ENCODE measurements at regions not wholly inside any gene's neighbourhood (a gene's known extent, or its start where the extent isn't known, plus 50 kb on each side); places are given as distances from the start of the nearest gene placed in this dataset.
"Not testable (repeated sequence)": the region's sequence is repeated elsewhere in the genome, so short reads cannot be mapped to it uniquely, and the experiment has no call there.

DNA sequence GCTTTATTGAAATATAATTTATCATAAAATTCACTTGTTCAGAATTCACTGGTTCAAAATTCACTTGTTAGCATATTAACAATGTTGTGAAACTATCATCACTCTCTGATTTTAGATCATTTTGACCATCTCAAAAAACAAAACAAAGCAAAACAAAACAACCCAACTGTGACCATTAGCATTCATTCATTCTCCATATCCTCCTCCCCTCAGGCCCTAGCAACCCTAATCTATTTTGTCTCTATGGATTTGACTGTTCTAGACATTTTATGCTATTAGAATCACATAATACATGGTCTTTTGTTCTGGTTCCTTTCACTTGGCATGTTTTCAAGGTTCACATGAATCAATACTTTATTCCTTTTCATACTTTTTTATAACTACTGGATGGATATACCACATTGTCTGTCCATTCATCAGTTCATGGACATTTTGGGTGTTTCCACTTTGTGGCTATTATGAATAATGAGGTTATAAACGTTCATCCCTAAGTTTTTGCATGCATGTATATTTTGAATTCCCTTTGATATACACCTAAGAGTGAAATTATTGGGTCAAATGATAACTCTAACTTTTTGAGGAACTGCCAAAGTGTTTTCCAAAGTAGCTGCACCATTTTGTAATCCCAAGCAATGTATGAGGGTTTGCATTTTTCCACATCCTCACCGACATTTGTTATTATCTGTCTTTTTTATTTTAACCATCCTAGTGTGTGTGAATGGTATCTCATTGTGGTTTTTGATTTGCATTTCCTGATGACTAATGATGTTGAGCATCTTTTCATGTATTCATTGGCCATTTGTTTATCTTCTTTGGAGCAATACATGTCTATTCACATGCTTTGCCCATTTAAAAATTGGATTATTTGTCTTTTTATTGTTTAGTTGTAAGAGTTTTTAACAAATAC, 304.1 kb downstream of the SH3GL2 start:
- no peaks in the 10 kb centered on the region for H3K9me3 ChIP-seq
- H3K27me3 ChIP-seq, result no peaks in the 10 kb centered on the region
- intact Hi-C loops (cut with DNase I; ENCODE audit: low total_unique reads) (no loop called here), in situ Hi-C loops (cut with MboI; ENCODE audit: low sequenced_read_pairs in 4 of 4) (loop anchor here in 1 of 4 donors (25.0 kb wide), 1 partner anchor 104 kb away; no protein-coding TSS in a partner anchor)
- no peak for TF ChIP-seq POLR2A (IDR thresholded peaks at IDR 0.05)
- TF ChIP-seq, protein P1, sequence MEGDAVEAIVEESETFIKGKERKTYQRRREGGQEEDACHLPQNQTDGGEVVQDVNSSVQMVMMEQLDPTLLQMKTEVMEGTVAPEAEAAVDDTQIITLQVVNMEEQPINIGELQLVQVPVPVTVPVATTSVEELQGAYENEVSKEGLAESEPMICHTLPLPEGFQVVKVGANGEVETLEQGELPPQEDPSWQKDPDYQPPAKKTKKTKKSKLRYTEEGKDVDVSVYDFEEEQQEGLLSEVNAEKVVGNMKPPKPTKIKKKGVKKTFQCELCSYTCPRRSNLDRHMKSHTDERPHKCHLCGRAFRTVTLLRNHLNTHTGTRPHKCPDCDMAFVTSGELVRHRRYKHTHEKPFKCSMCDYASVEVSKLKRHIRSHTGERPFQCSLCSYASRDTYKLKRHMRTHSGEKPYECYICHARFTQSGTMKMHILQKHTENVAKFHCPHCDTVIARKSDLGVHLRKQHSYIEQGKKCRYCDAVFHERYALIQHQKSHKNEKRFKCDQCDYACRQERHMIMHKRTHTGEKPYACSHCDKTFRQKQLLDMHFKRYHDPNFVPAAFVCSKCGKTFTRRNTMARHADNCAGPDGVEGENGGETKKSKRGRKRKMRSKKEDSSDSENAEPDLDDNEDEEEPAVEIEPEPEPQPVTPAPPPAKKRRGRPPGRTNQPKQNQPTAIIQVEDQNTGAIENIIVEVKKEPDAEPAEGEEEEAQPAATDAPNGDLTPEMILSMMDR (IDR thresholded peaks at IDR 0.05 in 4 of 5, conservative IDR thresholded peaks at IDR 0.05 in 1 of 5), result no peak
- no peak overlapping the region for H3K27ac ChIP-seq
- ATAC-seq, result no peak
- no peaks in the 10 kb centered on the region for H3K36me3 ChIP-seq
- H3K4me1 ChIP-seq, result no peaks in the 10 kb centered on the region
- no peak overlapping the region for H3K4me3 ChIP-seq
- no peak for DNase-seq

DNA sequence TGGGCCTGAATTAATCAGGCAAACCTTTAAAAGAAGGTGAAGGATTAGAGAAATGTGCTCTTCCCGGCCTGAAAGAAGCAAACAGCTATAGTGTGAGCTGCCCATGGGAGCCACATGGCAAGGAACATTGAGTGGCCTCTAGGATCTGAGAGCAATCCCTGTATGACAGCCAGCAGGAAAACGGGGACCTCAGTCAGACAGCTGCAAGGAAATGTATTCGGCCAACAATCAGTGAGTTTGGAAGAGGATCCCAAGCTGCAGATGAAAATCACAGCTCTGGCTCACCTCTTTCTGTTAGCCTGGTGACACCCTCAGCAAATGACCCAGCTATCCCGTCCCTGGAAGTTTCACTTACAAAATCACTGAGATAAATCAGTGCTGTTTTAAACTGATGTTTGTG, 309.2 kb downstream of the SH3GL2 start:
- TF ChIP-seq, protein P1 (IDR thresholded peaks at IDR 0.05 in 4 of 5, conservative IDR thresholded peaks at IDR 0.05 in 1 of 5), result no peak
- no peak for TF ChIP-seq POLR2A (IDR thresholded peaks at IDR 0.05)
- no peaks in the 10 kb centered on the region for H3K36me3 ChIP-seq
- no peak overlapping the region for H3K27ac ChIP-seq
- intact Hi-C loops (cut with DNase I; ENCODE audit: low total_unique reads), result no loop called here
- H3K4me3 ChIP-seq, result no peak overlapping the region
- in situ Hi-C loops (cut with MboI; ENCODE audit: low sequenced_read_pairs in 4 of 4), result loop anchor here in 1 of 4 donors (25.0 kb wide), 1 partner anchor 99 kb away; no protein-coding TSS in a partner anchor
- DNase-seq (no peak), ATAC-seq (no peak)
- no peaks in the 10 kb centered on the region for H3K27me3 ChIP-seq
- no peaks in the 10 kb centered on the region for H3K9me3 ChIP-seq
- H3K4me1 ChIP-seq, result no peaks in the 10 kb centered on the region

DNA sequence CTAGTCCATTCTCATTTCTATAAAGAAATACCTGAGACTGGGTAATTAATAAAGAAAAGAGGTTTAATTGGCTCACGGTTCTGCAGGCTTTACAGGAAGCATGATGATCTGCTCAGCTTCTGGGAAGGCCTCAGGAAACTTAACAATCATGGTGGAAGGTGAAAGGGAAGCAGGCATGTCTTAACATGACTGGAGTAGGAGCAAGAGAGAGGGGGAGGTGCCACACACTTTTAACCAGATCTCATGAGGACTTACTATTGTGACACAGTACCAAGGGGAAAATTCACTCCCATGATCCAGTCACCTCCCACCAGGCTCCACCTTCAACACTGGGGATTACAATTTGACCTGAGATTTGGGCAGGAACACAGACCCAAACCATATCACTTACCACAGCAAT, 310.1 kb downstream of the SH3GL2 start:
- in situ Hi-C loops (cut with MboI; ENCODE audit: low sequenced_read_pairs in 4 of 4), result loop anchor here in 1 of 4 donors (25.0 kb wide), 1 partner anchor 98 kb away; no protein-coding TSS in a partner anchor
- ATAC-seq; DNase-seq; H3K9me3 ChIP-seq; H3K36me3 ChIP-seq; H3K27me3 ChIP-seq; intact Hi-C loops (cut with DNase I; ENCODE audit: low total_unique reads); H3K4me1 ChIP-seq; H3K4me3 ChIP-seq; H3K27ac ChIP-seq: not testable (repeated sequence)

DNA sequence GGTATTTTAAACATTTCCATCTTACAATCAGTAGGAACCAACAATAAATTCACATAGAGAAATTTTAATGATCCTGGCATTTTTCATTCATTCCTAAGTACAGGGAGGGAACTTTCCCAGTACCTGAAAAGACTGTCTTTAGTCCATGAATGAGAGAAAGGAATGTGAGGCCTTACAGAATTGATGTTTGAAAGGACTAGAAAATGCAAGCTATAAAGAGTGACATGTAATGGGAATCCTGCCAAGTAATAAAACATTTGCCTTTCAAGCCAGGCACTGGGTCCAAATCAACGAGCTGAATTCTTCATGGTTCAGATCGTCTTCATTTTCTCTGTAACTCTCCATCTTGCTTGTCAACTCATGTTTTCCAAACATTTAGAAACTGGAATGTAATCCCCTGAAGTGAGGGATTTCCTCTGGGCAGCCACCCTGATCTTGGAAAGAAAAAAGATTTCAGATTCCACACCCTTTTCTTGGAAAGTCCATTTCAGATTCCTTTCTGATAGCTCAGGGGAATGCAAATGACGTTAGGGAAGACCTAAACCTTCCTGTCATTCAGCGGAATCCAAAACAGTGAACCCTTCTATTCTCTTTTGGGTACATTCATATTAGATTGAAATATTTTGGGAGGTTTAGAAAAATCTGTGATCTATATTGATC, 315.8 kb downstream of the SH3GL2 start:
- intact Hi-C loops (cut with DNase I; ENCODE audit: low total_unique reads) (no loop called here), in situ Hi-C loops (cut with MboI; ENCODE audit: low sequenced_read_pairs in 4 of 4) (loop anchor here in 1 of 4 donors (25.0 kb wide), 1 partner anchor 93 kb away; no protein-coding TSS in a partner anchor)
- no peaks in the 10 kb centered on the region for H3K4me1 ChIP-seq
- no peak overlapping the region for H3K4me3 ChIP-seq
- H3K27ac ChIP-seq, result no peak overlapping the region
- H3K9me3 ChIP-seq, result no peaks in the 10 kb centered on the region
- DNase-seq (no peak), ATAC-seq (no peak)
- TF ChIP-seq, protein P1 (IDR thresholded peaks at IDR 0.05 in 4 of 5, conservative IDR thresholded peaks at IDR 0.05 in 1 of 5), result no peak
- TF ChIP-seq POLR2A (IDR thresholded peaks at IDR 0.05), result no peak
- no peaks in the 10 kb centered on the region for H3K27me3 ChIP-seq
- no peaks in the 10 kb centered on the region for H3K36me3 ChIP-seq

DNA sequence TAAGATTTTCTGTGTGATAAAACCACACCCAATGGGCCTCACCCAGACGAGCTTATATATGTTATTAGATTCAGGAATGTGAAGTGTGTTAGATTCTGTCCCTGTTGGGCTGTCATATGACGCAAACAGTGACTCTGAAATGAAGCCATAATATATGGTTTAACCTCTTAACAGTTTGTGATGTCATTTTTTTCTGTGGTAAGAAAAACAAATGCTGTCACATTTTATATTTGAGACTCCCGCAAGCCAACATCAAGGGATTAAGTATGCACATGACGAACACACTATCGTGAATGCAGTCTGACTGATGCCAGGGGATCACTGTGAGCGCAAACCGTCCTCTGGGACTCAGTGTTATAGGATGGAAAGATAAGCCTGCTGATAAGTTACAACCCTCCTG, 321.7 kb downstream of the SH3GL2 start:
- in situ Hi-C loops (cut with MboI; ENCODE audit: low sequenced_read_pairs in 4 of 4) (loop anchor here in 1 of 4 donors (25.0 kb wide), 1 partner anchor 112 kb away; no protein-coding TSS in a partner anchor), intact Hi-C loops (cut with DNase I; ENCODE audit: low total_unique reads) (no loop called here)
- Histone ChIP-seq H3K4me1 (no peaks in the 10 kb centered on the region), H3K36me3 (no peaks in the 10 kb centered on the region), H3K9me3 (no peaks in the 10 kb centered on the region), H3K27ac (no peak overlapping the region), H3K4me3 (no peak overlapping the region), H3K27me3 (peaks cover 3 to 5% (median 3%) of the 10 kb centered on the region in 3 donors)
- ATAC-seq (no peak), DNase-seq (no peak)
- TF ChIP-seq POLR2A (IDR thresholded peaks at IDR 0.05), result no peak
- TF ChIP-seq, protein P1 (IDR thresholded peaks at IDR 0.05 in 4 of 5, conservative IDR thresholded peaks at IDR 0.05 in 1 of 5), result no peak
